ENCODE measurements at regions not wholly inside any gene's neighbourhood (a gene's known extent, or its start where the extent isn't known, plus 50 kb on each side); places are given as distances from the start of the nearest gene placed in this dataset.

DNA sequence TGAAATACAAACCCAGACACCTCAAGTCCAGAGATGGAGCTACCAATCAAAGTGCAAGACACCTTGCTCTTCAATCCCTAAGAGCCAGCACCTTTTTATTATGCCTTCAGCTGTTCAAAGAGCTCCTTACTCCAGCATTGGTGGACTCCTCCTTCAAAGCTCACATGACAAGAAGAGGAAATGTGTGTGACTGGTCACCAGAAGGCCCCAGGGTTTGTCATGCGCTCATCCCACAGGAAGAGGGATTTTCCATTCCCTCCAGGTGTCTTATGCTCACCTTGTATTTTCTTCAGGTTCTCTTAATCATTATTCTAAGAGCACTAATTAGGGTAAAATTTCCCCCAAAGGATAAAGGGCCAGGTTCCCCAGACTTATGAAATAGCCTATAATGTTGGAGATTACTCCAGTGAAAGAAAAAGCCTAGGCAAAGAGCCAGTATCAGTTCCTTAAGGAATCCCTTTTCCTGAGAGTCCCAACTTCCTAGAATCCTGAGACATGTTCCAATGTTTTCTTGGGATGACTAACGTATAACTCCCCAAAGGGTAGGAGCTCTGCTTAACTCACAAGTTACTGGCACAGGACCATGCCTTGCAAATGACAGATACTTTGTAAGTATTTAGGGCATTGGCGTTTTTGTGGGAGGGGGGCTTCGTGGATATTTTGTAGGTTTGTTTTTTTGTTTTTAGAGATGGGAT is 56.9 kb upstream of the SOX9 start:
- intact Hi-C loops (cut with DNase I), result no loop called here
- H3K4me1 ChIP-seq, result no peaks in the 10 kb centered on the region
- DNase-seq, result no peak
- H3K4me3 ChIP-seq, result no peak overlapping the region
- TF ChIP-seq, protein P1, sequence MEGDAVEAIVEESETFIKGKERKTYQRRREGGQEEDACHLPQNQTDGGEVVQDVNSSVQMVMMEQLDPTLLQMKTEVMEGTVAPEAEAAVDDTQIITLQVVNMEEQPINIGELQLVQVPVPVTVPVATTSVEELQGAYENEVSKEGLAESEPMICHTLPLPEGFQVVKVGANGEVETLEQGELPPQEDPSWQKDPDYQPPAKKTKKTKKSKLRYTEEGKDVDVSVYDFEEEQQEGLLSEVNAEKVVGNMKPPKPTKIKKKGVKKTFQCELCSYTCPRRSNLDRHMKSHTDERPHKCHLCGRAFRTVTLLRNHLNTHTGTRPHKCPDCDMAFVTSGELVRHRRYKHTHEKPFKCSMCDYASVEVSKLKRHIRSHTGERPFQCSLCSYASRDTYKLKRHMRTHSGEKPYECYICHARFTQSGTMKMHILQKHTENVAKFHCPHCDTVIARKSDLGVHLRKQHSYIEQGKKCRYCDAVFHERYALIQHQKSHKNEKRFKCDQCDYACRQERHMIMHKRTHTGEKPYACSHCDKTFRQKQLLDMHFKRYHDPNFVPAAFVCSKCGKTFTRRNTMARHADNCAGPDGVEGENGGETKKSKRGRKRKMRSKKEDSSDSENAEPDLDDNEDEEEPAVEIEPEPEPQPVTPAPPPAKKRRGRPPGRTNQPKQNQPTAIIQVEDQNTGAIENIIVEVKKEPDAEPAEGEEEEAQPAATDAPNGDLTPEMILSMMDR (IDR thresholded peaks at IDR 0.05), result no peak
- no peak overlapping the region for H3K27ac ChIP-seq
- no peaks in the 10 kb centered on the region for H3K27me3 ChIP-seq (ENCODE audit: low read depth)
- no peaks in the 10 kb centered on the region for H3K36me3 ChIP-seq
- no peaks in the 10 kb centered on the region for H3K9me3 ChIP-seq
- ATAC-seq, result no peak

DNA sequence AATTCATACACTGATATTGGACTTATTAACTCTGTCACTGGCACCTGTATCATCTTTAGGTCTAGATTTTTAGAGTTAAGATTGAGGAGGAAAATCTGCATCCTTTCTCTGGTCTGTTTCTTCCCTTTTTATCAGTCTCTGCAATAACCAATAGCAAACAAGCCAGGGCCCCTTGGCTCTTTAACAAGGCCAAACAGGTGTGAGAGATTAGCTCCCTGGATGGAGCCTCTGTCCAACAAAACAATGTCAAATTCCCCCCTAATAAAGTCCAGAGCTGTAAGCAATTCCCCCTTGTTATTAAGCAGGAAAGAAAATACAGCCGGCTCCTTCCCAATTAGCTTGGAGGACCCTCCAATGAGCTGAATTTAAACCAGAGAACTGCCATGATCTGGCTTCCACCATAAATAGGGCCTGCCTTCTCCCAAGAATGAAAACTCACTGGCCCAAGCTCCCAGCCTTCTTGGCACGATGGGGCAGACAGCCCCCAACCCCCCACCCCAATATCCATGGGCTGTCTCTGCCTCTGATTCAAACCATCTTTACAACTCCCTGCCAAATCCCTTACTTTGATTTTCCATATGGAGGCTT is 56.1 kb upstream of the SOX9 start:
- Histone ChIP-seq H3K4me1 (no peaks in the 10 kb centered on the region), H3K27me3 (ENCODE audit: low read depth) (no peaks in the 10 kb centered on the region), H3K36me3 (no peaks in the 10 kb centered on the region), H3K4me3 (no peak overlapping the region), H3K27ac (no peak overlapping the region), H3K9me3 (no peaks in the 10 kb centered on the region)
- ATAC-seq (no peak), DNase-seq (no peak)
- intact Hi-C loops (cut with DNase I), result no loop called here
- TF ChIP-seq, protein P1 (IDR thresholded peaks at IDR 0.05), result no peak

DNA sequence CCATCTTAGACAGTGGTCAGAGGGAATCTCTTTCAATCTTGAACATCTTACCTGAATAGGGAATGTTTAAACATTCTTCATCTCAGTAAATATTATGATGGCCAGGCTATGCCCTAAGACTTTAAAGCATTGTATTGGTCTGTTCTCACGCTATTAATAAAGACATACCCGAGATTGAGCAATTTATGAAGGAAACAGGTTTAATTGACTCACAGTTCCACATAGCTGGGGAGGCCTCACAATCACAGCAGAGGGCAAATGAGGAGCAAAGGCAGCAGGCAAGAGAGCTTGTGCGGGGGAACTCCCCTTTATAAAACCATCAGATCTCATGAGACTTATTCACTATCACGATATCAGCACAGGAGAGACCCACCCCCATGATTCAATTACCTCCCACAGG is 55.3 kb upstream of the SOX9 start:
- no peaks in the 10 kb centered on the region for H3K4me1 ChIP-seq
- DNase-seq (no peak), ATAC-seq (no peak)
- no peaks in the 10 kb centered on the region for H3K36me3 ChIP-seq
- no peaks in the 10 kb centered on the region for H3K9me3 ChIP-seq
- H3K27ac ChIP-seq, result no peak overlapping the region
- TF ChIP-seq, protein P1 (IDR thresholded peaks at IDR 0.05), result no peak
- no peak overlapping the region for H3K4me3 ChIP-seq
- intact Hi-C loops (cut with DNase I), result no loop called here
- no peaks in the 10 kb centered on the region for H3K27me3 ChIP-seq (ENCODE audit: low read depth)

DNA sequence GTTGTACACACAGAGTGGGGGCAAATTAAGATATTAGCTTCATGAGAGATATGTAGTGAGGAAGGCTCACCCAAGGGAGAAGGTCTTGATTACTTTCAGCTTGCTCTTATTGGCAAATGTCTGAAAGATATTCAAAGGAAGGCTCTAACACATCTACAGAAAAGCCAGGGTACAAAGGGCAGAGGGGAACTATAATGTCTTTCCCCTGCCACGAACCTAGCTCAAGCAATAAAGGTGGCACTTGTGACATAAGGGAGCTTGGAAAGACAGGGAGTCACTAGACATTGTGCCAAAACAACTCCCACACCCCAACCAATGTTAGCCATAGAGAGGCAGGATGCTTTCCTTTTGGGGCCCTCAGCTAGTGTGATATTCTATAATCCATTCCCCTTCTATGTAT is 52.2 kb upstream of the SOX9 start:
- TF ChIP-seq, protein P1 (IDR thresholded peaks at IDR 0.05), result no peak
- Histone ChIP-seq H3K4me1 (no peaks in the 10 kb centered on the region), H3K27me3 (ENCODE audit: low read depth) (no peaks in the 10 kb centered on the region), H3K4me3 (no peak overlapping the region), H3K27ac (no peak overlapping the region), H3K36me3 (no peaks in the 10 kb centered on the region), H3K9me3 (no peaks in the 10 kb centered on the region)
- ATAC-seq (no peak), DNase-seq (no peak)
- intact Hi-C loops (cut with DNase I), result no loop called here

DNA sequence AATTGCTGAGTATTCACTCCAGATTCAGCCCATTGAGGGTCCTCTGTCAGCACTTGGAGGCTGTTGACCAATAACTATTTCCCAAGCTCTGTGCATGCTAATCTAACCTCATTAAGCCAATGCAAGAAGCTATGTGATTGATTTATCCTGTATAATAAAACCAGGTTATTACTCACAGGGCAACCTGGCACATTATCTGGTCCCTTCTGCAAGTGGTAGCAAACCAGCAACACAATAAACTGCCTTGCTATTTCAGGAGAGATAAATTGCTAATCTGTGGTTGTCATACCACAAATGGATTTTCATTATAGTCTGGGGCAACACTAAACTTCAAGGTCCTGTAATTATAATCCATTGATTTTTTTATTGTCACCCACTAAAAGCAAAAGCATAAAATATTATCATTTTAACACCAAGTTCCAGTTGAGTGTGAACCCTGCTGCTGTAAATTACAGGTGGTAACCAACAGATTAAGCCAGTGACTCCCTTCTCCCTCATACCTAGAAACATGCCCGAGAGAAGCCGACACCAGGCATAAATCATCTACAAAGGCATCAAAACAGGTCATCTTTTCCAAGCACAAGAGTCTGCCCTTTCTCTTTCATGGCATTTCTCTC is 51.1 kb upstream of the SOX9 start:
- H3K4me1 ChIP-seq, result no peaks in the 10 kb centered on the region
- ATAC-seq (no peak), DNase-seq (no peak)
- intact Hi-C loops (cut with DNase I), result no loop called here
- H3K36me3 ChIP-seq, result no peaks in the 10 kb centered on the region
- no peak overlapping the region for H3K27ac ChIP-seq
- TF ChIP-seq, protein P1 (IDR thresholded peaks at IDR 0.05), result no peak
- H3K9me3 ChIP-seq, result no peaks in the 10 kb centered on the region
- H3K4me3 ChIP-seq, result no peak overlapping the region
- H3K27me3 ChIP-seq (ENCODE audit: low read depth), result no peaks in the 10 kb centered on the region

Measured in lower lobe of right lung (tissue), 2 donors.